ENCODE measurements at regions not wholly inside any gene's neighbourhood (a gene's known extent, or its start where the extent isn't known, plus 50 kb on each side); places are given as distances from the start of the nearest gene placed in this dataset.

DNA sequence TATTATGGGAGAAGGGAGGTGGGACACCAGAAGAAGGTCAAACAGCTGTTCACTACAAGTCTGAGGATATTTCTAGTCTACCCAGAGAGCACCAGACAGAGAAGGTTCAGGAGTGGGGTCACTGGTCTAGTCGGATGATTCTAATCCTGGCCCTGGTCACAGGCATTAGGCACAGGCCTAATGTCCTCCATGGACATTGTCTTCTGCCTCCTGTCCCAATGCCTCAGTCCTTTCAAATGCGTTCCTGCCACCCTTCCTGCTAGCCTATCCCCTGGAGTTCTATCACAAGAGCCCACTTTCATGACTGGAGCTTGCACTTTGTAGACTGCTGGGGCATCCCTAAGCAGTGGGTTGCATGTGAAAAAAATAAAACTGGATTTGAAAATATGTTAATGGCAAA, 83.9 kb upstream of the PFN2 start:
- H3K4me1 Mint-ChIP-seq, result no peaks in the 10 kb centered on the region
- no peaks in the 10 kb centered on the region for H3K36me3 Mint-ChIP-seq
- POLR2A ChIA-PET, result no interaction called here
- DNase-seq (no peak), ATAC-seq (ENCODE audit: low read depth) (no peak)
- no peaks in the 10 kb centered on the region for H3K9me3 Mint-ChIP-seq
- peaks cover 5% of the 10 kb centered on the region for H3K27me3 Mint-ChIP-seq
- H3K4me3 Mint-ChIP-seq, result no peak overlapping the region
- no peak overlapping the region for H3K27ac Mint-ChIP-seq

- POLR2A ChIA-PET, result no interaction called here
- Mint-ChIP-seq H3K9me3 (no peaks in the 10 kb centered on the region), H3K36me3 (no peaks in the 10 kb centered on the region), H3K27me3 (peaks cover 6% of the 10 kb centered on the region), H3K4me1 (no peaks in the 10 kb centered on the region), H3K27ac (no peak overlapping the region), H3K4me3 (peak overlapping the region; percentile 21)
- ATAC-seq (ENCODE audit: low read depth), result no peak
- no peak for DNase-seq
Measured at GRCh38 chr3:150050510-150050909, 79.8 kb upstream of the PFN2 start.

DNA sequence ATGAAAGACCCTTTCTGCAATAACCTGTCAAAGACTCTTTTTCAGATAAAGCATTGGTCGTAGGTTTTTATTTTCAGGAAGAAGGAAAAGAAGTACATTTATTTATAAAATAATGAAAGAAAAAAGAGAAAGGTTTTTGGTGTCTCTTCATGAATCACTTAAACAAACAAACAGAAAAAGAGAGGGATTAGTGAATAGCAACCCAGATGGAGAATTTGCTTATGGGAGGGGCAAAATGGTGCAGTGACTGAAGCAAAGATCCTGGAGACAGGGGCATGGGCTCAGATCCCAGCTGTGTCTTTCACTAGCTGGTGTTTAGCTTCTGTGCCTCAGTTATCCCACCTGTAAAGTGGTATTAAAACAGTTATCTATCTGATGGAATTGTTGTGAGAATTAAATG, 78.6 kb upstream of the PFN2 start:
- ATAC-seq (ENCODE audit: low read depth), result no peak
- H3K27ac Mint-ChIP-seq, result no peak overlapping the region
- no peaks in the 10 kb centered on the region for H3K36me3 Mint-ChIP-seq
- peaks cover 10% of the 10 kb centered on the region for H3K27me3 Mint-ChIP-seq
- POLR2A ChIA-PET, result no interaction called here
- DNase-seq, result no peak
- H3K9me3 Mint-ChIP-seq, result no peaks in the 10 kb centered on the region
- H3K4me1 Mint-ChIP-seq, result no peaks in the 10 kb centered on the region
- H3K4me3 Mint-ChIP-seq, result no peak overlapping the region

DNA sequence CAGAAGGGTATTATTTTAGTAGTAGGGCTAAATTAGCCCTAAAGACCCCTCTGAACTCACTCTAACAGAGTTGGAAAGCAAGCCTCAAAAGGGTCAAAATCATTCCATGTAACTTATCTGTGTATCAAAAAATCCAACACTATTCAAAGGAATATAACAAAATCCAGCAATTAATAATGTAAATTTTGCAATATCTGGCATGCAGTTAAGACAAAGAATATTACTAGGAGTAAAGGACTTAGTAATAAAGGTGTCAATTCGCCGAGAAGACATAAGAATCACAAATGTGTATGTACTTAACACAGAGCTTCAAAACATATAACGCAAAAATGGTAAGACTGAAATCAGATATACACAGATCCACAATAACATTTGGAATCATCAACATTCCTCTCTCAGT, 71.2 kb upstream of the PFN2 start:
- Mint-ChIP-seq H3K27me3 (peaks cover 11% of the 10 kb centered on the region), H3K4me3 (no peak overlapping the region), H3K9me3 (peaks cover 2% of the 10 kb centered on the region), H3K27ac (no peak overlapping the region), H3K4me1 (no peaks in the 10 kb centered on the region), H3K36me3 (no peaks in the 10 kb centered on the region)
- no peak for DNase-seq
- POLR2A ChIA-PET, result no interaction called here
- ATAC-seq (ENCODE audit: low read depth), result no peak

- DNase-seq, result no peak
Measured at GRCh38 chr3:150040097-150040496, 69.4 kb upstream of the PFN2 start.

DNA sequence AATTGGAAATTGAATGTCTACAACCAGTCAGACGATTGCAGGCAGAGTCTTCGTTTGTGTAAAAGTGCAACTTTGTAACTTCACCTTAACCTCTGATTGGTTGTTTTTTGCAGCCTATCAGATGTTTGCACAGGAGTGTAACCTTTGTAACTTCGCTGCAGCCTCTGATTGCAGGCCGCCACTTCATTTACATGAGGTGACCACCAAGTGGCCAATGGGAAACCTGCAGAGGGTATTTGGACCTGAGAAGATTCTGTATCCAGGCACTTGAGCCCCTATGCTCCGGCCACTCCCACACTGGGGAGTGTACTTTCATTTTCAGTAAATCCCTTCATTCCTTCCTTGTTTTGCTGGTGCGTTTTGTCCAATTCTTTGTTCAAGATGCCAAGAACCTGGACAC, 68.1 kb upstream of the PFN2 start:
- Mint-ChIP-seq H3K27me3 (peaks cover 5% of the 10 kb centered on the region), H3K9me3 (peaks cover 2% of the 10 kb centered on the region), H3K36me3 (no peaks in the 10 kb centered on the region), H3K4me3 (no peak overlapping the region), H3K4me1 (no peaks in the 10 kb centered on the region), H3K27ac (no peak overlapping the region)
- DNase-seq (no peak), ATAC-seq (ENCODE audit: low read depth) (no peak)
- POLR2A ChIA-PET, result no interaction called here

More at GRCh38 chr3:150040097-150040496, 69.4 kb upstream of the PFN2 start:
- Mint-ChIP-seq H3K27ac (no peak overlapping the region), H3K4me3 (no peak overlapping the region), H3K36me3 (no peaks in the 10 kb centered on the region), H3K9me3 (peaks cover 2% of the 10 kb centered on the region), H3K4me1 (no peaks in the 10 kb centered on the region), H3K27me3 (peaks cover 9% of the 10 kb centered on the region)
- no peak for ATAC-seq (ENCODE audit: low read depth)
- POLR2A ChIA-PET, result no interaction called here

GRCh38 chr3:150036780-150037179, 66.1 kb upstream of the PFN2 start:
- no peaks in the 10 kb centered on the region for H3K4me1 Mint-ChIP-seq
- H3K4me3 Mint-ChIP-seq, result no peak overlapping the region
- no peak for DNase-seq
- H3K9me3 Mint-ChIP-seq, result no peaks in the 10 kb centered on the region
- H3K27me3 Mint-ChIP-seq, result peaks cover 5% of the 10 kb centered on the region
- POLR2A ChIA-PET, result no interaction called here
- no peaks in the 10 kb centered on the region for H3K36me3 Mint-ChIP-seq
- H3K27ac Mint-ChIP-seq, result no peak overlapping the region
- ATAC-seq (ENCODE audit: low read depth), result no peak

DNA sequence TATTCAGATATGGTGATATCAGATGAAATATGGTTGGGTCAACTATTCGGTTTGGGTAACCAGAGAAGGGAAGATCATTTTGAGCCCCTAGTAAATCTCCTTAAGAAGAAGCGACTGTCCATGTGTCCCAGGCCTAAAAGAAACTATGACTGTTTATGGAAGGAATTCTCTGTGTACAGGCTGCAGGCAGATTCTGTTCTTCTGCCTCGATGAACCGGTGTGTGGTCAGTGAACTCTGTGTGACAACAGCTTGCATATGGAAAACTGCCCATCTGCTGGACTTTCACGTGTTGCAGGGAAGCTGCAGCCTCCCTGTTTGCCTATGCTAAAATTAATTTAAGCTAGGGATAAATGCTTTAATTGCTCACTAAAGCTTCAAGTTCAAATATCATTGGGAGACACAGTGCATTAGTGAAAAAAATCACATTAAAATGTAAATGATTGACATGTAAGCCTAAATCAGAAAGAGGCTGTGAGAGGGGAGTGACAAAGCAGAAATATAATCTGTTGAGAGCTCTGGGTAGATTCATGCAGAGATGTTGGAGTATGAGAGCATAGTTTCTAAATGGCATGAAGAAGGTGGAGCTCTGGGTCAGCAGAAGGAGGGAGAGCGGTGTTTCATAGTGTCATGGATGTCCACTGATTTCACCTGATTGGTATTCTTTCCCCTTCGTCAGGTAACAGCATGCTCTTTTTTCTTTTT, 65.4 kb upstream of the PFN2 start:
- Mint-ChIP-seq H3K27me3 (peaks cover 5% of the 10 kb centered on the region), H3K36me3 (no peaks in the 10 kb centered on the region), H3K4me3 (no peak overlapping the region), H3K27ac (no peak overlapping the region), H3K9me3 (no peaks in the 10 kb centered on the region), H3K4me1 (no peaks in the 10 kb centered on the region)
- ATAC-seq (ENCODE audit: low read depth), result no peak
- no peak for DNase-seq
- POLR2A ChIA-PET, result no interaction called here

- Mint-ChIP-seq H3K4me3 (no peak overlapping the region), H3K27me3 (peaks cover 5% of the 10 kb centered on the region), H3K9me3 (no peaks in the 10 kb centered on the region), H3K27ac (no peak overlapping the region), H3K4me1 (no peaks in the 10 kb centered on the region), H3K36me3 (no peaks in the 10 kb centered on the region)
- DNase-seq (no peak), ATAC-seq (ENCODE audit: low read depth) (no peak)
- POLR2A ChIA-PET, result no interaction called here
Measured at GRCh38 chr3:150035301-150035779, 64.6 kb upstream of the PFN2 start.

GRCh38 chr3:150033721-150034120, 63.0 kb upstream of the PFN2 start:
- DNase-seq (no peak), ATAC-seq (ENCODE audit: low read depth) (no peak)
- POLR2A ChIA-PET, result no interaction called here
- Mint-ChIP-seq H3K4me1 (no peaks in the 10 kb centered on the region), H3K9me3 (no peaks in the 10 kb centered on the region), H3K4me3 (no peak overlapping the region), H3K27ac (no peak overlapping the region), H3K36me3 (no peaks in the 10 kb centered on the region), H3K27me3 (peaks cover 5% of the 10 kb centered on the region)

DNA sequence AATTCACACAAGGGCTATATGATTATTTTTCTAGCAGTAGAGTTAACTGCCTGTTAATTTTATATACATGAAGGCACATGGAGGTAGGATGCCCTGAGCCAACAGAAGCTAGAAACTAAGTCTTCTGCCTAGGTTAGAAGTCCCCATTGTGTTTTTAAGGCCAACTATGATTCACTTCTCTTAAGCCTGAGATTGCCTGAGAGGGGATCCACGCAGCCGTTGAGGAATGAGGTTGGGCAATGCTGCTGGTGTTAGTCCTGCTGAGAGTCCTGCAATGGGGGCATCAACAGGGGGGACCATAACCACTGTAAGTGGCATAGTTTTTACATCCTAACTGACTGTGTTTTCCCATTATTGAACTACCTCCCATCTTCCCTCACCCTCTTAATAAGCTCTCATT, 60.1 kb upstream of the PFN2 start:
- Mint-ChIP-seq H3K9me3 (peaks cover 2% of the 10 kb centered on the region), H3K4me3 (no peak overlapping the region), H3K27me3 (peaks cover 7% of the 10 kb centered on the region), H3K27ac (no peak overlapping the region), H3K36me3 (no peaks in the 10 kb centered on the region), H3K4me1 (no peaks in the 10 kb centered on the region)
- DNase-seq (no peak), ATAC-seq (ENCODE audit: low read depth) (no peak)
- POLR2A ChIA-PET, result no interaction called here

GRCh38 chr3:150023239-150023636, 52.5 kb upstream of the PFN2 start:
- ATAC-seq (ENCODE audit: low read depth) (no peak), DNase-seq (no peak)
- H3K27me3 Mint-ChIP-seq, result peaks cover 8% of the 10 kb centered on the region
- H3K36me3 Mint-ChIP-seq, result no peaks in the 10 kb centered on the region
- no peak overlapping the region for H3K4me3 Mint-ChIP-seq
- peaks cover 6% of the 10 kb centered on the region for H3K9me3 Mint-ChIP-seq
- no peak overlapping the region for H3K27ac Mint-ChIP-seq
- no peaks in the 10 kb centered on the region for H3K4me1 Mint-ChIP-seq
- POLR2A ChIA-PET, result no interaction called here

DNA sequence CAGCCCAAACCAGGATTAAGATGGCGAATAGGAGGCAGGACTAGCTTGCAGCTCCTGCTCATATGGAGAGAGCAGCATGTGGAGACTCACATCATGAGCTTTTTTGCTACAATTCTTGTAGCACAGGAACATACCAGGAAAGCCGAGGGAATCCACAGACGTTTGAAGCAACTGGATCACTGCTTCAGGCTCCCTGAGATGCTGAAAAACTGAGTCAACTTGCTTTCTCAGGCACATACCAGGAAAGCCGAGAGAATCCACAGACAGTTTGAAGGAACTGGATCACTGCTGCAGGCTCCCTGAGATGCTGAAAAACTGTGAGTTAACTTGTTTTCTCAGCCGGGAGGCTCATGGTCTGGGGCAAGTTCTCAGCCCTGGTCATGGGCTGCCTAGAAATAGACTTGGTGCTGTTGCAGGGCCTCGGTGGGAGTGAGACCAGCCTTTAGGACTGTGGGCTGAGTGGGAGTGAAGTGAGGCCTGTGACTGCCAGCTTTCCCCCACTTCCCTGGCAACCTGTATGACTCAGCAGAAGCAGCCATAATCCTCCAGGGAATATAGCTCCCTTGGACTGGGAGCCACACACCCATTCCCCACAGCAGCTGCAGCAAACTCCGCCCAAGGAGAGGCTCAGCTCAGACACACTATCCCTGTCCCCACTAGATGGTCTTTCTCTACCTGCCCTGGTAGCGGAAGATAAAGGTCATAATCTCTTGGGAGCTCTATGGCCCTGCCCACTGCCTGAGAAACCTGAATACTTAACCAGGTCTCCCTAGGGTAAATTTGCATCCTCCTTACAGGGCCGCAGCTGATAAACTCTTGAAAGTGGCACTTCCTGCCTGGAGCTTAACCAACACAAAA, 51.9 kb upstream of the PFN2 start:
- Mint-ChIP-seq H3K27ac (no peak overlapping the region), H3K36me3 (no peaks in the 10 kb centered on the region), H3K9me3 (peaks cover 4% of the 10 kb centered on the region), H3K4me1 (no peaks in the 10 kb centered on the region), H3K27me3 (peaks cover 5% of the 10 kb centered on the region), H3K4me3 (no peak overlapping the region)
- DNase-seq, result no peak
- no peak for ATAC-seq (ENCODE audit: low read depth)
- POLR2A ChIA-PET, result no interaction called here

GRCh38 chr3:150020527-150020926, 49.8 kb upstream of the PFN2 start:
- no peak for ATAC-seq (ENCODE audit: low read depth)
- Mint-ChIP-seq H3K4me3 (no peak overlapping the region), H3K9me3 (peaks cover 4% of the 10 kb centered on the region), H3K36me3 (no peaks in the 10 kb centered on the region), H3K4me1 (no peaks in the 10 kb centered on the region), H3K27me3 (peaks cover 5% of the 10 kb centered on the region), H3K27ac (no peak overlapping the region)
- POLR2A ChIA-PET, result no interaction called here
- DNase-seq, result no peak

All from activated naive CD8-positive, alpha-beta T cell treated with anti-CD3 and anti-CD28 coated beads, Interleukin-2, amount 10 ng/mL, durations not matched to agents 7 days and 5 days (primary cell).